GM12878 (cell line): ENCODE measurements at regions not wholly inside any gene's neighbourhood (a gene's known extent, or its start where the extent isn't known, plus 50 kb on each side); places are given as distances from the start of the nearest gene placed in this dataset.

Source experiments
- ATAC-seq: fragments of 200-7000 bp; cut with Tn5 transposase; 3 replicates; pipeline ENCODE4 v1.9.1; 2020; ENCODE audit warnings: mild to moderate bottlenecking, moderate library complexity
- BruUV-seq: library from RNA; stranded (reverse); fragments of 400-500 nt; replicated peaks from 2 replicates; lab custom pipeline; 2021; lab: Mats Ljungman, UMichigan
- CTCF ChIA-PET: fragments of 300-600 bp; sonication (Branson Sonifier 250); formaldehyde crosslinking; extraction: SDS; loops from one replicate; lab custom pipeline; 2021; ENCODE audit warnings: inconsistent platforms; lab: Yijun Ruan, JAX
- POLR2A ChIA-PET: fragments of 350-600 bp; formaldehyde crosslinking; extraction: SDS; loops from one replicate; lab custom pipeline; 2021; ENCODE audit warnings: inconsistent platforms; lab: Charles Lee
- RAD21 ChIA-PET: fragments of 300-600 bp; sonication (Branson Sonifier 250); formaldehyde crosslinking; loops from one replicate; lab custom pipeline; 2023; ENCODE audit warnings: antibody characterized with exemption; ENCODE audit not compliant: unreplicated experiment; lab: Charles Lee
- SMC1A ChIA-PET: fragments of 300-600 bp; sonication (Branson Sonifier 250); formaldehyde crosslinking; loops from one replicate; lab custom pipeline; 2023; ENCODE audit not compliant: unreplicated experiment, uncharacterized antibody; lab: Charles Lee
- DNase-seq: peaks from one replicate; pipeline ENCODE4 v3.0.0-alpha.2; 2011; ENCODE audit warnings: low read depth, low spot score
- FAIRE-seq: peaks from 3 replicates; lab custom pipeline; 2011; peaks lifted over from hg19 to GRCh38; lab: Jason Lieb, UNC
- H2AFZ ChIP-seq: 2 replicates; pipeline ENCODE4 v1.6.0; 2011; ENCODE audit warnings: low read depth, low read length, control low read depth; ENCODE audit not compliant: control insufficient read depth
- H3K27ac ChIP-seq: 2 replicates; pipeline ENCODE4 v1.5.1; 2011; ENCODE audit warnings: control low read depth; ENCODE audit not compliant: control insufficient read depth, insufficient read depth
- H3K27me3 ChIP-seq, 2 experiments: replicated peaks in 1 of 2; 2 replicates each; pipeline versions ENCODE4 v1.6.0 to v1.6.1; 2011; ENCODE audit warnings: low read length in 1 of 2; ENCODE audit not compliant: control insufficient read depth in 2 of 2, insufficient read depth in 2 of 2
- H3K36me3 ChIP-seq, 2 experiments: 2 replicates each; pipeline ENCODE4 v1.5.1; 2011; ENCODE audit warnings: low read length in 1 of 2; ENCODE audit not compliant: control insufficient read depth in 2 of 2, insufficient read depth in 2 of 2
- H3K4me1 ChIP-seq: 2 replicates; pipeline ENCODE4 v1.6.1; 2011; ENCODE audit warnings: mild to moderate bottlenecking, low read length, moderate library complexity, mixed read lengths; ENCODE audit not compliant: control insufficient read depth, insufficient read depth
- H3K4me2 ChIP-seq: 2 replicates; pipeline ENCODE4 v1.6.0; 2011; ENCODE audit warnings: control low read depth; ENCODE audit not compliant: control insufficient read depth, insufficient read depth
- H3K4me3 ChIP-seq: fragments of 200-600 bp; sonication (generic); 2 replicates; pipeline ENCODE4 v1.5.1; 2016
- H3K79me2 ChIP-seq: 2 replicates; pipeline ENCODE4 v1.6.0; 2011; ENCODE audit warnings: low read length; ENCODE audit not compliant: control insufficient read depth, insufficient read depth
- H3K9ac ChIP-seq: 2 replicates; pipeline ENCODE4 v1.8.0; 2011; ENCODE audit warnings: low read length, control low read depth, mixed read lengths; ENCODE audit not compliant: control insufficient read depth, insufficient read depth
- H3K9me3 ChIP-seq: replicated peaks from 3 replicates; pipeline ENCODE4 v1.5.1; 2011; ENCODE audit warnings: mild to moderate bottlenecking, low read length; ENCODE audit not compliant: control insufficient read depth, insufficient read depth
- H4K20me1 ChIP-seq: 2 replicates; pipeline ENCODE4 v1.6.0; 2011; ENCODE audit not compliant: control insufficient read depth, insufficient read depth
- FOS ChIP-seq: IDR thresholded peaks from 3 replicates; pipeline ENCODE4 v1.6.1; 2011; ENCODE audit warnings: borderline replicate concordance; ENCODE audit not compliant: insufficient read length; ENCODE audit errors: extremely low read depth
- JUND ChIP-seq: IDR thresholded peaks from 2 replicates; pipeline ENCODE4 v1.6.1; 2012; ENCODE audit warnings: low read depth, mild to moderate bottlenecking, low read length, improper control_type of control experiment, moderate library complexity
- LARP7 ChIP-seq: fragments of 450-650 bp; IDR thresholded peaks from 2 replicates; pipeline ENCODE4 v1.6.1; 2017; ENCODE audit warnings: mild to moderate bottlenecking
- MTA2 ChIP-seq: fragments of 450-650 bp; IDR thresholded peaks from 2 replicates; pipeline ENCODE4 v1.6.1; 2016; ENCODE audit warnings: low read depth, mild to moderate bottlenecking, moderate library complexity
- NFYB ChIP-seq: IDR thresholded peaks from 2 replicates; pipeline ENCODE4 v1.6.1; 2011; ENCODE audit warnings: low read depth, mild to moderate bottlenecking, low read length, improper control_type of control experiment, moderate library complexity; ENCODE audit not compliant: insufficient read depth
- NKRF ChIP-seq: fragments of 450-650 bp; conservative IDR thresholded peaks from 2 replicates; pipeline ENCODE4 v1.6.1; 2017; ENCODE audit warnings: mild to moderate bottlenecking, moderate library complexity
- NR2C1 ChIP-seq: fragments of 450-650 bp; IDR thresholded peaks from 2 replicates; pipeline ENCODE4 v1.6.1; 2017; ENCODE audit warnings: antibody characterized with exemption, mild to moderate bottlenecking, moderate library complexity
- POLR2AphosphoS2 ChIP-seq: IDR thresholded peaks from 2 replicates; pipeline ENCODE4 v1.6.1; 2011; ENCODE audit warnings: low read depth, mild to moderate bottlenecking, low read length, improper control_type of control experiment, moderate library complexity
- POLR2AphosphoS5 ChIP-seq: IDR thresholded peaks from 2 replicates; pipeline ENCODE4 v1.6.1; 2011; ENCODE audit warnings: mild to moderate bottlenecking, low read length, inconsistent platforms
- POU2F2 ChIP-seq: IDR thresholded peaks from 3 replicates; pipeline ENCODE4 v1.6.1; 2011; ENCODE audit warnings: low read depth, mild to moderate bottlenecking, low read length, borderline replicate concordance
- WRNIP1 ChIP-seq: IDR thresholded peaks from 2 replicates; pipeline ENCODE4 v1.6.1; 2011; ENCODE audit warnings: low read depth, low read length, improper control_type of control experiment, borderline replicate concordance
- WGBS: methylation state at CpG from one replicate; pipeline ENCODE4 v1.1.6; 2016; ENCODE audit warnings: low lambda C conversion rate; ENCODE audit not compliant: insufficient replicate concordance, insufficient coverage; ENCODE audit errors: missing lambda C conversion rate; 5-methylcytosine and 5-hydroxymethylcytosine counted together
- in situ Hi-C: fragments of 300-500 bp; cut with MboI; formaldehyde crosslinking; loops from 9 replicates; pipeline ENCODE4 v1.14.3; 2018; ENCODE audit warnings: mixed read lengths
- intact Hi-C: fragments of 100-400 bp; cut with micrococcal nuclease; formaldehyde crosslinking; loops from one replicate; pipeline ENCODE4 v1.14.2; 2022; ENCODE audit not compliant: unreplicated experiment
- TF ChIP-seq, protein P1 (sequence below): fragments of 450-650 bp; formaldehyde crosslinking; IDR thresholded peaks from 2 replicates; pipeline ENCODE4 v1.4.0; 2022; ENCODE audit warnings: mild to moderate bottlenecking, moderate library complexity
- TF ChIP-seq, protein P2 (sequence below): IDR thresholded peaks from 2 replicates; pipeline ENCODE4 v1.6.1; 2011; ENCODE audit warnings: mild to moderate bottlenecking, low read depth, low read length, moderate library complexity; ENCODE audit not compliant: insufficient replicate concordance

- intact Hi-C loops = no loop called here
- TF ChIP-seq POU2F2 (no peak), LARP7 (no peak), WRNIP1 (no peak), NKRF (no peak), JUND (no peak), POLR2AphosphoS5 (no peak), NFYB (no peak), MTA2 (no peak), POLR2AphosphoS2 (no peak), NR2C1 (no peak), FOS (no peak)
- TF ChIP-seq, protein P1, sequence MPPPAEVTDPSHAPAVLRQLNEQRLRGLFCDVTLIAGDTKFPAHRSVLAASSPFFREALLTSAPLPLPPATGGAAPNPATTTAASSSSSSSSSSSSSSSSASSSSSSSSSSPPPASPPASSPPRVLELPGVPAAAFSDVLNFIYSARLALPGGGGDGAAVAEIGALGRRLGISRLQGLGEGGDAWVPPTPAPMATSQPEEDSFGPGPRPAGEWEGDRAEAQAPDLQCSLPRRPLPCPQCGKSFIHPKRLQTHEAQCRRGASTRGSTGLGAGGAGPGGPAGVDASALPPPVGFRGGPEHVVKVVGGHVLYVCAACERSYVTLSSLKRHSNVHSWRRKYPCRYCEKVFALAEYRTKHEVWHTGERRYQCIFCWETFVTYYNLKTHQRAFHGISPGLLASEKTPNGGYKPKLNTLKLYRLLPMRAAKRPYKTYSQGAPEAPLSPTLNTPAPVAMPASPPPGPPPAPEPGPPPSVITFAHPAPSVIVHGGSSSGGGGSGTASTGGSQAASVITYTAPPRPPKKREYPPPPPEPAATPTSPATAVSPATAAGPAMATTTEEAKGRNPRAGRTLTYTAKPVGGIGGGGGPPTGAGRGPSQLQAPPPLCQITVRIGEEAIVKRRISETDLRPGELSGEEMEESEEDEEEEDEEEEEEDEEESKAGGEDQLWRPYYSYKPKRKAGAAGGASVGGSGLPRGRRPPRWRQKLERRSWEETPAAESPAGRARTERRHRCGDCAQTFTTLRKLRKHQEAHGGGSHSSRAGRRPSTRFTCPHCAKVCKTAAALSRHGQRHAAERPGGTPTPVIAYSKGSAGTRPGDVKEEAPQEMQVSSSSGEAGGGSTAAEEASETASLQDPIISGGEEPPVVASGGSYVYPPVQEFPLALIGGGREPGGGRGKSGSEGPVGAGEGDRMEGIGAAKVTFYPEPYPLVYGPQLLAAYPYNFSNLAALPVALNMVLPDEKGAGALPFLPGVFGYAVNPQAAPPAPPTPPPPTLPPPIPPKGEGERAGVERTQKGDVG (CRISPR knock-in tag) = no peak
- TF ChIP-seq, protein P2, sequence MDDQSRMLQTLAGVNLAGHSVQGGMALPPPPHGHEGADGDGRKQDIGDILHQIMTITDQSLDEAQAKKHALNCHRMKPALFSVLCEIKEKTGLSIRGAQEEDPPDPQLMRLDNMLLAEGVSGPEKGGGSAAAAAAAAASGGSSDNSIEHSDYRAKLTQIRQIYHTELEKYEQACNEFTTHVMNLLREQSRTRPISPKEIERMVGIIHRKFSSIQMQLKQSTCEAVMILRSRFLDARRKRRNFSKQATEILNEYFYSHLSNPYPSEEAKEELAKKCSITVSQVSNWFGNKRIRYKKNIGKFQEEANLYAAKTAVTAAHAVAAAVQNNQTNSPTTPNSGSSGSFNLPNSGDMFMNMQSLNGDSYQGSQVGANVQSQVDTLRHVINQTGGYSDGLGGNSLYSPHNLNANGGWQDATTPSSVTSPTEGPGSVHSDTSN = no peak
- Histone ChIP-seq H3K9ac (no peak overlapping the region), H4K20me1 (no peaks in the 10 kb centered on the region), H3K79me2 (no peaks in the 10 kb centered on the region), H3K4me3 (no peak overlapping the region), H3K4me2 (no peak overlapping the region), H3K9me3 (peaks cover 9% of the 10 kb centered on the region), H3K27me3 (no peaks in the 10 kb centered on the region), H3K36me3 (no peaks in the 10 kb centered on the region), H3K4me1 (no peaks in the 10 kb centered on the region), H2AFZ (no peak overlapping the region), H3K27ac (no peak overlapping the region)
- ChIA-PET POLR2A (no interaction called here), SMC1A (interaction anchor here (1.4 kb wide), 2 partner anchors 12 to 19 kb away, joined by 3 to 4 read pairs; no protein-coding TSS in a partner anchor), CTCF (no interaction called here), RAD21 (interaction anchor here (1.2 kb wide), 1 partner anchor 134 kb away, joined by 3 read pairs; no protein-coding TSS in a partner anchor)
- ATAC-seq (no peak), DNase-seq (no peak), FAIRE-seq (no peak)
- in situ Hi-C loops = no loop called here
- BruUV-seq = no TSS peak
- WGBS = 40% methylated on average over 2 of the region's 2 CpGs
These were observed 217.8 kb downstream of the FAM76B start for GRCh38 chr11:95571718-95572260.
